ENCODE measurements at regions not wholly inside any gene's neighbourhood (a gene's known extent, or its start where the extent isn't known, plus 50 kb on each side); places are given as distances from the start of the nearest gene placed in this dataset.

- CTCF ChIA-PET, result interaction anchor here (0.5 kb wide), 1 partner anchor 373 kb away, joined by 3 read pairs; no protein-coding TSS in a partner anchor
Observed at GRCh38 chr18:40415176-40415791, 1539.8 kb upstream of the PIK3C3 start.

GRCh38 chr18:40414155-40414754, 1540.8 kb upstream of the PIK3C3 start:
- ChIA-PET POLR2A (no interaction called here), CTCF (no interaction called here)
- DNase-seq (ENCODE audit: extremely low spot score), result no peak
- no peak for TF ChIP-seq FOXM1 (IDR thresholded peaks at IDR 0.05; ENCODE audit: borderline replicate concordance)
- TF ChIP-seq SUZ12 (IDR thresholded peaks at IDR 0.05), result no peak
- TF ChIP-seq TARDBP (IDR thresholded peaks at IDR 0.05), result no peak
- no peak for TF ChIP-seq FOXK2 (IDR thresholded peaks at IDR 0.05)
- TF ChIP-seq SP1 (IDR thresholded peaks at IDR 0.05), result no peak
- no peak for TF ChIP-seq HDGF (IDR thresholded peaks at IDR 0.05; ENCODE audit: borderline replicate concordance)
- no peak for TF ChIP-seq PKNOX1 (IDR thresholded peaks at IDR 0.05)
- TF ChIP-seq FOXA1 (IDR thresholded peaks at IDR 0.05), result no peak
- no peak for TF ChIP-seq ELF4 (IDR thresholded peaks at IDR 0.05)
- no peak for TF ChIP-seq L3MBTL2 (conservative IDR thresholded peaks at IDR 0.05)
- TF ChIP-seq ARNT (IDR thresholded peaks at IDR 0.05), result no peak

More at GRCh38 chr18:40415176-40415791, 1539.8 kb upstream of the PIK3C3 start:
- POLR2A ChIA-PET, result no interaction called here
- no peak for DNase-seq (ENCODE audit: extremely low spot score)
- TF ChIP-seq FOXK2 (IDR thresholded peaks at IDR 0.05) (no peak), LEF1 (IDR thresholded peaks at IDR 0.05; ENCODE audit: borderline replicate concordance) (no peak), SP1 (IDR thresholded peaks at IDR 0.05) (no peak), ZNF384 (IDR thresholded peaks at IDR 0.05) (no peak), ELF4 (IDR thresholded peaks at IDR 0.05) (no peak), NFRKB (IDR thresholded peaks at IDR 0.05) (no peak), BHLHE40 (IDR thresholded peaks at IDR 0.05; ENCODE audit: borderline replicate concordance) (no peak)

- ChIA-PET CTCF (no interaction called here), POLR2A (no interaction called here)
- no peak for TF ChIP-seq NFRKB (IDR thresholded peaks at IDR 0.05)
- TF ChIP-seq PKNOX1 (IDR thresholded peaks at IDR 0.05), result peak; percentile 61; the same call in 1 of the 2 replicates
- DNase-seq (ENCODE audit: extremely low spot score), result peak; percentile 65
Observed at GRCh38 chr18:40413160-40413559, 1541.9 kb upstream of the PIK3C3 start.

- CTCF ChIA-PET, result interaction anchor here (0.5 kb wide), 1 partner anchor 117 kb away, joined by 3 read pairs; no protein-coding TSS in a partner anchor
- no peak for TF ChIP-seq SP1 (IDR thresholded peaks at IDR 0.05)
- TF ChIP-seq PKNOX1 (IDR thresholded peaks at IDR 0.05), result no peak
- no peak for TF ChIP-seq SUZ12 (IDR thresholded peaks at IDR 0.05)
- no peak for TF ChIP-seq FOXM1 (IDR thresholded peaks at IDR 0.05; ENCODE audit: borderline replicate concordance)
- no peak for TF ChIP-seq HDGF (IDR thresholded peaks at IDR 0.05; ENCODE audit: borderline replicate concordance)
- no peak for TF ChIP-seq CTBP1 (IDR thresholded peaks at IDR 0.05; ENCODE audit: borderline replicate concordance)
- TF ChIP-seq FOXA1 (IDR thresholded peaks at IDR 0.05), result no peak
- no peak for TF ChIP-seq FOXK2 (IDR thresholded peaks at IDR 0.05)
- TF ChIP-seq ARNT (IDR thresholded peaks at IDR 0.05), result no peak
- no peak for TF ChIP-seq L3MBTL2 (conservative IDR thresholded peaks at IDR 0.05)
- TF ChIP-seq NFRKB (IDR thresholded peaks at IDR 0.05), result no peak
- TF ChIP-seq TARDBP (IDR thresholded peaks at IDR 0.05), result no peak
- no peak for TF ChIP-seq BHLHE40 (IDR thresholded peaks at IDR 0.05; ENCODE audit: borderline replicate concordance)
- no peak for TF ChIP-seq ELF4 (IDR thresholded peaks at IDR 0.05)
- TF ChIP-seq LEF1 (IDR thresholded peaks at IDR 0.05; ENCODE audit: borderline replicate concordance), result no peak
- TF ChIP-seq ZNF384 (IDR thresholded peaks at IDR 0.05), result no peak
- no peak for DNase-seq (ENCODE audit: extremely low spot score)
- POLR2A ChIA-PET, result no interaction called here
Observed at GRCh38 chr18:40412410-40412809, 1542.6 kb upstream of the PIK3C3 start.

- no peak for DNase-seq (ENCODE audit: extremely low spot score)
- ChIA-PET CTCF (no interaction called here), POLR2A (no interaction called here)
- TF ChIP-seq SP1 (IDR thresholded peaks at IDR 0.05) (no peak), FOXM1 (IDR thresholded peaks at IDR 0.05; ENCODE audit: borderline replicate concordance) (no peak), HDGF (IDR thresholded peaks at IDR 0.05; ENCODE audit: borderline replicate concordance) (no peak), LEF1 (IDR thresholded peaks at IDR 0.05; ENCODE audit: borderline replicate concordance) (no peak), TARDBP (IDR thresholded peaks at IDR 0.05) (no peak), SUZ12 (IDR thresholded peaks at IDR 0.05) (no peak), PKNOX1 (IDR thresholded peaks at IDR 0.05) (no peak)
Observed at GRCh38 chr18:40407909-40408308, 1547.1 kb upstream of the PIK3C3 start.

- no peak for DNase-seq (ENCODE audit: extremely low spot score)
- ChIA-PET CTCF (interaction anchor here (0.6 kb wide), 1 partner anchor 1054 kb away, joined by 3 read pairs; no protein-coding TSS in a partner anchor), POLR2A (no interaction called here)
- TF ChIP-seq FOXM1 (IDR thresholded peaks at IDR 0.05; ENCODE audit: borderline replicate concordance) (no peak), ZNF384 (IDR thresholded peaks at IDR 0.05) (no peak), CTBP1 (IDR thresholded peaks at IDR 0.05; ENCODE audit: borderline replicate concordance) (no peak), FOXA1 (IDR thresholded peaks at IDR 0.05) (no peak), SUZ12 (IDR thresholded peaks at IDR 0.05) (no peak), ELF4 (IDR thresholded peaks at IDR 0.05) (no peak), ARNT (IDR thresholded peaks at IDR 0.05) (no peak), TARDBP (IDR thresholded peaks at IDR 0.05) (no peak), BHLHE40 (IDR thresholded peaks at IDR 0.05; ENCODE audit: borderline replicate concordance) (no peak), L3MBTL2 (conservative IDR thresholded peaks at IDR 0.05) (no peak)
Observed at GRCh38 chr18:40404284-40404683, 1550.8 kb upstream of the PIK3C3 start.

All from HEK293T (cell line).